ENCODE measurements at regions not wholly inside any gene's neighbourhood (a gene's known extent, or its start where the extent isn't known, plus 50 kb on each side); places are given as distances from the start of the nearest gene placed in this dataset.

DNA sequence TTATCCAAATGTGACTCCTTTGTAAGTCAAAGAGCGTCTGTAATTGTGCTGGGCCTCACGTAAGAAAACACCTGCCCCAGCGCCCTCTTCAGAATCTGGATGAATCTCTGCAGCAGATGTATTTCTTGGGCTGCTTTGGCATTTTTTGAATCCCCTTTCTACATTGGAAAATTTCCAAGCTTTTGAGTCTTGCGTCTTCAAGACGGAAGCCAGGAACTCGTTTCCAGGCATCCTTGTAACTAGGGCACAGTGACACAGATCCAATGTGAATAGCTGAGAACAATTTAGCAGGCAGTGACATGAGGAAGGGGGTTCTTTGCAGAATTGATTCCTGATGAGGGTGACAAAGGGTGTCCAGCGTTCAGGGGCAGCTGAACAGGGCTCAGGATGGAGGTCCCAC is 862.3 kb downstream of the TYW1 start:
- Histone ChIP-seq H3K9ac (replicated peaks in 1 of 4; ENCODE audit: extremely low read depth in 1 of 4, low read depth in 3 of 4, low read length in 3 of 4) (no peak overlapping the region; a peak in 1 of 7 replicates), H2BK15ac (ENCODE audit: low read length) (no peak overlapping the region), H3K56ac (replicated peaks; ENCODE audit: insufficient read length, low read depth, low read length) (no peak overlapping the region), H3K27me3 (replicated peaks in 1 of 4; ENCODE audit: control insufficient read depth in 3 of 4, extremely low read depth in 1 of 4, insufficient read depth in 3 of 4, low read length in 3 of 4) (no peaks in the 10 kb centered on the region), H3K9me3 (ENCODE audit: insufficient read depth in 2 of 2, low read depth in 1 of 2, low read length in 1 of 2) (peaks cover 7 to 9% of the 10 kb centered on the region in 2 experiments), H2AFZ (ENCODE audit: low read length) (no peak overlapping the region), H4K8ac (ENCODE audit: extremely low read depth, insufficient read depth, low read length) (no peak overlapping the region), H3K79me1 (ENCODE audit: low read depth, low read length) (no peaks in the 10 kb centered on the region), H3K4me2 (ENCODE audit: insufficient read depth in 1 of 2, low read depth in 2 of 2, low read length in 2 of 2) (no peak overlapping the region), H2BK5ac (ENCODE audit: low read depth, low read length) (no peak overlapping the region), H2BK12ac (ENCODE audit: low read depth, low read length) (no peak overlapping the region), H4K20me1 (replicated peaks in 1 of 2; ENCODE audit: control insufficient read depth in 1 of 2, insufficient read depth in 2 of 2, low read length in 2 of 2) (no peaks in the 10 kb centered on the region), H2AK5ac (ENCODE audit: low read depth, low read length) (no peak overlapping the region), H4K91ac (replicated peaks; ENCODE audit: insufficient read length, low read length) (no peak overlapping the region), H4K5ac (ENCODE audit: insufficient read length, low read depth, low read length) (no peak overlapping the region), H2BK20ac (ENCODE audit: low read length) (no peak overlapping the region), H3K4ac (replicated peaks; ENCODE audit: insufficient read length, low read depth, low read length) (no peak overlapping the region), H3K18ac (ENCODE audit: extremely low read depth, low read length) (no peak overlapping the region), H2BK120ac (replicated peaks; ENCODE audit: low read depth, low read length) (no peak overlapping the region), H3K4me3 (ENCODE audit: extremely low read depth in 1 of 4, insufficient read depth in 2 of 4, low read depth in 3 of 4, low read length in 4 of 4) (no peak overlapping the region), H3K36me3 (ENCODE audit: control insufficient read depth in 2 of 4, insufficient read depth in 4 of 4, low read length in 3 of 4) (no peaks in the 10 kb centered on the region; a peak in 1 of 8 replicates), H3K23me2 (ENCODE audit: low read depth, low read length) (no peaks in the 10 kb centered on the region), H3K14ac (ENCODE audit: insufficient read length) (no peak overlapping the region), H3K23ac (ENCODE audit: insufficient read length) (no peak overlapping the region), H3K79me2 (ENCODE audit: control insufficient read depth in 1 of 2, insufficient read depth in 2 of 2, low read length in 2 of 2) (no peaks in the 10 kb centered on the region), H3K27ac (ENCODE audit: low read depth, low read length) (no peak overlapping the region), H3K4me1 (replicated peaks in 1 of 4; ENCODE audit: control insufficient read depth in 3 of 4, insufficient read depth in 4 of 4, low read length in 3 of 4) (no peaks in the 10 kb centered on the region)
- ChIA-PET POLR2A (ENCODE audit: partially characterized antibody) (no interaction called here), CTCF (ENCODE audit: partially characterized antibody) (interaction anchor here (0.9 kb wide), 1 partner anchor 73 kb away, joined by 3 read pairs; no protein-coding TSS in a partner anchor)
- no peak for DNase-seq (ENCODE audit: low read depth in 1 of 2, low spot score in 2 of 2)
- FAIRE-seq = no peak
- WGBS, 2 experiments (ENCODE audit: extremely low coverage in 1 of 2, insufficient coverage in 1 of 2, insufficient read length in 1 of 2, insufficient replicate concordance in 2 of 2, low coverage in 1 of 2, low lambda C conversion rate in 2 of 2, missing lambda C conversion rate in 1 of 2) = 89% methylated on average over 7 of the region's 7 CpGs; no CpG with 5 or more reads in 1 of the 2 experiments
- no peak for TF ChIP-seq MAFK (IDR thresholded peaks at IDR 0.05; ENCODE audit: low read depth, low read length)
- no peak for TF ChIP-seq CBX5 (IDR thresholded peaks at IDR 0.05; ENCODE audit: low read depth, low read length)
- no peak for TF ChIP-seq SIX5 (IDR thresholded peaks at IDR 0.05; ENCODE audit: low read depth, low read length)
- no peak for TF ChIP-seq GTF2F1 (IDR thresholded peaks at IDR 0.05; ENCODE audit: borderline replicate concordance, low read depth, low read length)
- no peak for TF ChIP-seq NANOG (IDR thresholded peaks at IDR 0.05; ENCODE audit: insufficient read depth, low read depth, low read length, poor library complexity, severe bottlenecking)

All from H1 (cell line).